Caco-2 (cell line): ENCODE measurements at regions not wholly inside any gene's neighbourhood (a gene's known extent, or its start where the extent isn't known, plus 50 kb on each side); places are given as distances from the start of the nearest gene placed in this dataset.

Source experiments
- BruUV-seq: library from RNA; stranded (reverse); fragments of 400-500 nt; replicated peaks from 2 replicates; lab custom pipeline; 2021; lab: Mats Ljungman, UMichigan
- CTCF ChIA-PET: fragments of 300-600 bp; sonication (Branson Sonifier 250); formaldehyde crosslinking; loops from one replicate; lab custom pipeline; 2022; ENCODE audit warnings: antibody characterized with exemption; lab: Charles Lee
- POLR2A ChIA-PET: fragments of 300-600 bp; sonication (Branson Sonifier 250); formaldehyde crosslinking; loops from one replicate; lab custom pipeline; 2022; ENCODE audit warnings: antibody characterized with exemption; lab: Charles Lee
- DNase-seq, 2 experiments: peaks; one replicate each; pipeline versions ENCODE4 v3.0.0 to v3.0.0-alpha.2; 2020 to 2022
- H3K27me3 ChIP-seq: replicated peaks from 2 replicates; pipeline ENCODE4 v1.6.0; 2011; ENCODE audit warnings: low read length; ENCODE audit not compliant: control insufficient read depth, insufficient read depth
- H3K36me3 ChIP-seq: 2 replicates; pipeline ENCODE4 v1.5.1; 2011; ENCODE audit warnings: low read length; ENCODE audit not compliant: control insufficient read depth, insufficient read depth
- H3K4me1 ChIP-seq: fragments of 250-450 bp; sonication (Bioruptor Pico); 2 replicates; pipeline ENCODE4 v1.5.1; 2020; ENCODE audit warnings: mild to moderate bottlenecking
- H3K4me3 ChIP-seq: 2 replicates; pipeline ENCODE4 v1.5.1; 2011; ENCODE audit warnings: low read depth, mild to moderate bottlenecking, control low read depth, low read length
- H3K9me3 ChIP-seq: fragments of 250-450 bp; sonication (Bioruptor Pico); 2 replicates; pipeline ENCODE4 v1.5.1; 2020; ENCODE audit warnings: mild to moderate bottlenecking, moderate library complexity
- H3K27ac Mint-ChIP-seq: one replicate; pipeline ENCODE4 v1.8.0; 2022; ENCODE audit warnings: mixed read lengths; ENCODE audit not compliant: unreplicated experiment
- H3K27me3 Mint-ChIP-seq: one replicate; pipeline ENCODE4 v1.8.0; 2022; ENCODE audit warnings: mixed read lengths; ENCODE audit not compliant: insufficient read depth, unreplicated experiment
- H3K36me3 Mint-ChIP-seq: one replicate; pipeline ENCODE4 v1.8.0; 2022; ENCODE audit warnings: mild to moderate bottlenecking, mixed read lengths; ENCODE audit not compliant: insufficient read depth, unreplicated experiment
- H3K4me1 Mint-ChIP-seq: one replicate; pipeline ENCODE4 v1.8.0; 2022; ENCODE audit warnings: low read depth, mixed read lengths; ENCODE audit not compliant: unreplicated experiment
- H3K4me3 Mint-ChIP-seq: one replicate; pipeline ENCODE4 v1.8.0; 2022; ENCODE audit warnings: mild to moderate bottlenecking, moderate library complexity, mixed read lengths; ENCODE audit not compliant: unreplicated experiment
- H3K9me3 Mint-ChIP-seq: one replicate; pipeline ENCODE4 v1.8.0; 2022; ENCODE audit warnings: mixed read lengths; ENCODE audit not compliant: unreplicated experiment
- CTCF ChIP-seq, 2 experiments: fragments of 200-600 bp in 1 of 2; IDR thresholded peaks; 1 replicate in 1 of 2; 2 replicates in 1 of 2; pipeline versions ENCODE4 v1.5.1 to v1.8.0; 2011 to 2022; ENCODE audit warnings: antibody characterized with exemption in 1 of 2, control low read depth in 1 of 2, inconsistent platforms in 1 of 2, low read depth in 1 of 2, low read length in 1 of 2, mild to moderate bottlenecking in 1 of 2, moderate library complexity in 1 of 2; ENCODE audit not compliant: insufficient read depth in 1 of 2, severe bottlenecking in 1 of 2, unreplicated experiment in 1 of 2
- intact Hi-C: fragments of 100-400 bp; cut with micrococcal nuclease; formaldehyde crosslinking; loops from one replicate; pipeline ENCODE4 v1.10.0; 2022; ENCODE audit not compliant: unreplicated experiment

- Mint-ChIP-seq H3K27me3 (peaks cover 4% of the 10 kb centered on the region), H3K36me3 (no peaks in the 10 kb centered on the region), H3K4me3 (no peak overlapping the region), H3K4me1 (peaks cover 5% of the 10 kb centered on the region), H3K27ac (no peak overlapping the region), H3K9me3 (no peaks in the 10 kb centered on the region)
- TF ChIP-seq CTCF (IDR thresholded peaks at IDR 0.05; ENCODE audit: insufficient read depth in 1 of 2, low read depth in 1 of 2, low read length in 1 of 2, severe bottlenecking in 1 of 2, unreplicated experiment in 1 of 2) = no peak
- POLR2A ChIA-PET = no interaction called here
- CTCF ChIA-PET = no interaction called here
- no peaks in the 10 kb centered on the region for H3K36me3 ChIP-seq
- no peaks in the 10 kb centered on the region for H3K4me1 ChIP-seq
- BruUV-seq = no TSS peak
- intact Hi-C loops = no loop called here
- no peaks in the 10 kb centered on the region for H3K9me3 ChIP-seq
- DNase-seq = no peak
- no peak overlapping the region for H3K4me3 ChIP-seq
- no peaks in the 10 kb centered on the region for H3K27me3 ChIP-seq
Observed at GRCh38 chr14:87809261-87809660, 183.7 kb downstream of the GALC start.

- TF ChIP-seq CTCF (IDR thresholded peaks at IDR 0.05; ENCODE audit: insufficient read depth in 1 of 2, low read depth in 1 of 2, low read length in 1 of 2, severe bottlenecking in 1 of 2, unreplicated experiment in 1 of 2) = peak; percentile 55 to 62
- POLR2A ChIA-PET = no interaction called here
- no peaks in the 10 kb centered on the region for H3K27me3 ChIP-seq
- H3K4me3 Mint-ChIP-seq = no peak overlapping the region
- CTCF ChIA-PET = interaction anchor here (0.6 to 1.3 kb wide), 2 partner anchors 19 to 93 kb away, joined by 3 to 4 read pairs; no protein-coding TSS in a partner anchor
- no peak overlapping the region for H3K4me3 ChIP-seq
- no peaks in the 10 kb centered on the region for H3K36me3 ChIP-seq
- H3K9me3 Mint-ChIP-seq = no peaks in the 10 kb centered on the region
- no peak overlapping the region for H3K27ac Mint-ChIP-seq
- H3K4me1 ChIP-seq = no peaks in the 10 kb centered on the region
- peaks cover 2% of the 10 kb centered on the region for H3K27me3 Mint-ChIP-seq
- H3K36me3 Mint-ChIP-seq = no peaks in the 10 kb centered on the region
- H3K4me1 Mint-ChIP-seq = no peaks in the 10 kb centered on the region
- BruUV-seq = no TSS peak
- peak; percentile 41 to 68 for DNase-seq
- H3K9me3 ChIP-seq = no peaks in the 10 kb centered on the region
- intact Hi-C loops = loop anchor here (1.0 kb wide), 1 partner anchor 91 kb away; no protein-coding TSS in a partner anchor
Observed at GRCh38 chr14:87805315-87805723, 187.7 kb downstream of the GALC start.

GRCh38 chr14:87800216-87800615 lies 192.8 kb downstream of the GALC start:
- Histone ChIP-seq H3K27me3 (no peaks in the 10 kb centered on the region), H3K4me3 (no peak overlapping the region), H3K9me3 (no peaks in the 10 kb centered on the region), H3K4me1 (no peaks in the 10 kb centered on the region), H3K36me3 (no peaks in the 10 kb centered on the region)
- H3K27me3 Mint-ChIP-seq = peaks cover 13% of the 10 kb centered on the region
- POLR2A ChIA-PET = no interaction called here
- no peaks in the 10 kb centered on the region for H3K4me1 Mint-ChIP-seq
- no peaks in the 10 kb centered on the region for H3K9me3 Mint-ChIP-seq
- no peak overlapping the region for H3K4me3 Mint-ChIP-seq
- TF ChIP-seq CTCF (IDR thresholded peaks at IDR 0.05; ENCODE audit: insufficient read depth in 1 of 2, low read depth in 1 of 2, low read length in 1 of 2, severe bottlenecking in 1 of 2, unreplicated experiment in 1 of 2) = no peak
- DNase-seq = no peak
- BruUV-seq = no TSS peak
- H3K27ac Mint-ChIP-seq = no peak overlapping the region
- no peaks in the 10 kb centered on the region for H3K36me3 Mint-ChIP-seq
- CTCF ChIA-PET = no interaction called here
- intact Hi-C loops = no loop called here
